Activated CD8-positive, alpha-beta T cell treated with anti-CD3 and anti-CD28 coated beads for 36 hours (primary cell): ENCODE measurements at regions not wholly inside any gene's neighbourhood (a gene's known extent, or its start where the extent isn't known, plus 50 kb on each side); places are given as distances from the start of the nearest gene placed in this dataset.

Experiments
- ATAC-seq: fragments of 200-7000 bp; cut with Tn5 transposase; one replicate; pipeline ENCODE4 v1.10.0; 2021; ENCODE audit warnings: mild to moderate bottlenecking, moderate library complexity
- CTCF ChIA-PET: fragments of 350-600 bp; sonication (Branson Sonifier 250); formaldehyde crosslinking; loops from one replicate; lab custom pipeline; 2021; ENCODE audit warnings: antibody characterized with exemption; lab: Charles Lee
- POLR2A ChIA-PET: fragments of 350-600 bp; sonication (Branson Sonifier 250); formaldehyde crosslinking; loops from one replicate; lab custom pipeline; 2021; ENCODE audit warnings: antibody characterized with exemption; lab: Charles Lee
- DNase-seq: peaks from one replicate; pipeline ENCODE4 v3.0.0-alpha.2; 2020
- H3K27ac Mint-ChIP-seq: one replicate; pipeline ENCODE4 v1.8.0; 2021; ENCODE audit warnings: mild to moderate bottlenecking, mixed read lengths
- H3K27me3 Mint-ChIP-seq: one replicate; pipeline ENCODE4 v1.8.0; 2021; ENCODE audit warnings: mixed read lengths
- H3K36me3 Mint-ChIP-seq: one replicate; pipeline ENCODE4 v1.8.0; 2021; ENCODE audit warnings: low read depth, mixed read lengths
- H3K4me1 Mint-ChIP-seq: one replicate; pipeline ENCODE4 v1.8.0; 2021; ENCODE audit warnings: low read depth, mixed read lengths
- H3K4me3 Mint-ChIP-seq: one replicate; pipeline ENCODE4 v1.8.0; 2021; ENCODE audit warnings: mild to moderate bottlenecking, moderate library complexity, mixed read lengths
- H3K9me3 Mint-ChIP-seq: one replicate; pipeline ENCODE4 v1.8.0; 2021; ENCODE audit warnings: mixed read lengths
- intact Hi-C: fragments of 100-400 bp; cut with micrococcal nuclease; formaldehyde crosslinking; loops from one replicate; pipeline ENCODE4 v1.10.0; 2022
- TF ChIP-seq, protein P1 (sequence below): fragments of 200-600 bp; IDR thresholded peaks from one replicate; pipeline ENCODE4 v1.8.0; 2022; ENCODE audit warnings: antibody characterized with exemption, mild to moderate bottlenecking

DNA sequence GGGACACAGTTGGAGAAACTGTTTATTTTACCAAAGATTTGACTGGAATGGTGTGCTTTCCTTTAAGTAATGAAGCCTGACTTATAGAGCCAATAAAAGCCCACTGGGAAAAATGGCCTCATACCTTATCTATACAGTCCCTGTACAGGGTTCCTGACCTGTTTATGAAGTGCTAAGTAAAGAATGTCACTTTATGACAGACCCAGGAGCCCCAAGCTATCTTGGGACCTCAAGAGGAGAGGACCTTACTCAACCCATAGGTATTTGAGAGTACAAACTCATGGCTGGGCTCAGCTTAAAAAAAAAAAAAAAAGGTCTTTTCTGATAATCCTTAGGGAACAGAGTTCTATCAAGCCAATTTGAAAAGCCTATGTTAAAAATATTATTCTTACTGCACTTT is 1389.3 kb downstream of the RAPGEF2 start:
- H3K27ac Mint-ChIP-seq: no peak overlapping the region
- POLR2A ChIA-PET: no interaction called here
- no peaks in the 10 kb centered on the region for H3K4me1 Mint-ChIP-seq
- H3K36me3 Mint-ChIP-seq: no peaks in the 10 kb centered on the region
- ATAC-seq (no peak), DNase-seq (no peak)
- H3K4me3 Mint-ChIP-seq: no peak overlapping the region
- TF ChIP-seq, protein P1, sequence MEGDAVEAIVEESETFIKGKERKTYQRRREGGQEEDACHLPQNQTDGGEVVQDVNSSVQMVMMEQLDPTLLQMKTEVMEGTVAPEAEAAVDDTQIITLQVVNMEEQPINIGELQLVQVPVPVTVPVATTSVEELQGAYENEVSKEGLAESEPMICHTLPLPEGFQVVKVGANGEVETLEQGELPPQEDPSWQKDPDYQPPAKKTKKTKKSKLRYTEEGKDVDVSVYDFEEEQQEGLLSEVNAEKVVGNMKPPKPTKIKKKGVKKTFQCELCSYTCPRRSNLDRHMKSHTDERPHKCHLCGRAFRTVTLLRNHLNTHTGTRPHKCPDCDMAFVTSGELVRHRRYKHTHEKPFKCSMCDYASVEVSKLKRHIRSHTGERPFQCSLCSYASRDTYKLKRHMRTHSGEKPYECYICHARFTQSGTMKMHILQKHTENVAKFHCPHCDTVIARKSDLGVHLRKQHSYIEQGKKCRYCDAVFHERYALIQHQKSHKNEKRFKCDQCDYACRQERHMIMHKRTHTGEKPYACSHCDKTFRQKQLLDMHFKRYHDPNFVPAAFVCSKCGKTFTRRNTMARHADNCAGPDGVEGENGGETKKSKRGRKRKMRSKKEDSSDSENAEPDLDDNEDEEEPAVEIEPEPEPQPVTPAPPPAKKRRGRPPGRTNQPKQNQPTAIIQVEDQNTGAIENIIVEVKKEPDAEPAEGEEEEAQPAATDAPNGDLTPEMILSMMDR: no peak
- peaks cover 9% of the 10 kb centered on the region for H3K9me3 Mint-ChIP-seq
- intact Hi-C loops: no loop called here
- H3K27me3 Mint-ChIP-seq: no peaks in the 10 kb centered on the region
- CTCF ChIA-PET: no interaction called here

DNA sequence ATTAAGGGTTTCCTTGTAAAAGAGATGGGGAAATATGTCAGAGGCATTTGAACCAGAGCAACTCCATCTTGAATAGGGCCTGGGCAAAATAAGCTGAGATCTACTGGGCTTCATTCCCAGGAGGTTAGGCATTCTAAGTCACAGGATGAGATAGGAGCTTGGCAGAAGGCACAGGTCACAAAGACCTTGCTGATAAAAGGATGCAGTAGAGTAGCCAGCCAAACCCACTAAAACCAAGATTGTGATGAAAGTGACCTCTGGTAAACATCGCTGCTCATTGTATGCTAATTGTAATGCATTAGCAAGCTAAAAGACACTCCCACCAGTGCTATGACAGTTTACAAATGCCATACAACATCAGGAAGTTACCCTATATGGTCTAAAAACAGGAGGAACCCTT is 1390.3 kb downstream of the RAPGEF2 start:
- intact Hi-C loops: no loop called here
- ChIA-PET CTCF (no interaction called here), POLR2A (no interaction called here)
- Mint-ChIP-seq H3K4me1 (no peaks in the 10 kb centered on the region), H3K9me3 (peaks cover 4% of the 10 kb centered on the region), H3K27me3 (no peaks in the 10 kb centered on the region), H3K4me3 (no peak overlapping the region), H3K27ac (no peak overlapping the region), H3K36me3 (no peaks in the 10 kb centered on the region)
- no peak for ATAC-seq
- TF ChIP-seq, protein P1: no peak
- no peak for DNase-seq

DNA sequence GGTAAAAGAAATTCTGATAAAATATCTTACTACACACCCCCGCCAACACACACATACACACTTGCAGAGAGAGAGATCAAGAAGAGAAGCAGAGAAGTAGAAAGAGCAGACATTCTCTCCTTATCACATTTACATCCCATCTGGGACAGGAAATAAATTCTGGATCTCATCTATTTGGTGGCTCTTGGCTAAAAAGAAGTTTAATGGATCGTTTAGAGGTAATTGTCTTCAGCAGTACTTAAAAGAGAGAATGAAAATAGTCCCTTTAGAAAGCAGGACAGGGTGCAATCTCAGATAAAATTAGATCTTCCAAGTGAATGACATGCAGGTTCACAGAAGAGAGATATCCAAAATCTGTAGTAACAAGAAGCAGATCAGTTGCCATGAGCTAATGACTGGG is 1392.5 kb downstream of the RAPGEF2 start:
- H3K27ac Mint-ChIP-seq: no peak overlapping the region
- intact Hi-C loops: no loop called here
- H3K36me3 Mint-ChIP-seq: no peaks in the 10 kb centered on the region
- ATAC-seq (no peak), DNase-seq (no peak)
- H3K4me3 Mint-ChIP-seq: no peak overlapping the region
- CTCF ChIA-PET: no interaction called here
- no peaks in the 10 kb centered on the region for H3K4me1 Mint-ChIP-seq
- POLR2A ChIA-PET: no interaction called here
- H3K27me3 Mint-ChIP-seq: no peaks in the 10 kb centered on the region
- peaks cover 6% of the 10 kb centered on the region for H3K9me3 Mint-ChIP-seq
- TF ChIP-seq, protein P1: no peak

DNA sequence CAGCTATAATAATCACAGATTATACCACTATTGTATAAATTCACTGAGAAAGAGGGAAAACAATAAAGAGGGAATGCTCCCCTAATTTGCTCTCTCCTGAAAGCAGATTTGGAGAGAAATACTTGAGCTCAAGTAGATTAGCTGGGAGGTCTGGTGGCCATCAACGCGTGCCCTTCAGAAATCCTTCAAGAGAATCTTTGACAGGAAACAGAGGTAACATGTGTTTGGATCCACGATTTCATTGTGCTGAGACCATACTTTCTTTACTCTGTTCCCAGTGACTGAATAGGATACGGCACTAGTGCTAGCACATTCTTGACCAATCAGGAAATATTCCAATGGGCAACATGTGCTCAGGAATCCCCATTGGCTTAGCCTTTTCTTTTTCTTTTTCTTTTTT is 1395.3 kb downstream of the RAPGEF2 start:
- ChIA-PET CTCF (no interaction called here), POLR2A (no interaction called here)
- Mint-ChIP-seq H3K36me3 (no peaks in the 10 kb centered on the region), H3K4me3 (no peak overlapping the region), H3K27me3 (no peaks in the 10 kb centered on the region), H3K9me3 (peaks cover 2% of the 10 kb centered on the region), H3K27ac (no peak overlapping the region), H3K4me1 (no peaks in the 10 kb centered on the region)
- intact Hi-C loops: no loop called here
- DNase-seq (no peak), ATAC-seq (no peak)
- TF ChIP-seq, protein P1: no peak

DNA sequence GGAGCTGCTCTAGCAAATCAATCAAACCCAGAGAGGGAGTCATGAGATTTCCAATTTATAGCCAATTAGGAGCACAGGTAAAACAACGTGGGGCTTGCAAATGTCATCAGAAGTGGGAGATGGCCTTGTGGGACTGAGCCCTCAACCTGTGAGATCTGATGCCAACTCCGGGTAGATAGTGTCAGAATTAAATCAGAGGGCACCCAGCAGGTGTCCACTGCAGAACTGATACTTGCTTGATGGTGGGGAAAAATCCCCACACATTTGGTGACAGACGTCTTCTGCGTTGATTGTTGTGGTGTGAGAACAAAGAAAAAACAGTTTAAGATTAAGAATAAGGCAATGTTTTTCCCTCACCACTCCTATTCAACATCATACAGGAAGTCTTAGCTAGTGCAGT is 1402.8 kb downstream of the RAPGEF2 start:
- no peaks in the 10 kb centered on the region for H3K36me3 Mint-ChIP-seq
- TF ChIP-seq, protein P1: no peak
- intact Hi-C loops: no loop called here
- POLR2A ChIA-PET: interaction anchor here (0.8 kb wide), 1 partner anchor 1682 kb away, joined by 3 read pairs; no protein-coding TSS in a partner anchor
- no peaks in the 10 kb centered on the region for H3K27me3 Mint-ChIP-seq
- ATAC-seq (no peak), DNase-seq (no peak)
- H3K4me3 Mint-ChIP-seq: no peak overlapping the region
- H3K9me3 Mint-ChIP-seq: peaks cover 7% of the 10 kb centered on the region
- H3K27ac Mint-ChIP-seq: no peak overlapping the region
- H3K4me1 Mint-ChIP-seq: no peaks in the 10 kb centered on the region
- CTCF ChIA-PET: no interaction called here
